ENCODE measurements at regions not wholly inside any gene's neighbourhood (a gene's known extent, or its start where the extent isn't known, plus 50 kb on each side); places are given as distances from the start of the nearest gene placed in this dataset.

DNA sequence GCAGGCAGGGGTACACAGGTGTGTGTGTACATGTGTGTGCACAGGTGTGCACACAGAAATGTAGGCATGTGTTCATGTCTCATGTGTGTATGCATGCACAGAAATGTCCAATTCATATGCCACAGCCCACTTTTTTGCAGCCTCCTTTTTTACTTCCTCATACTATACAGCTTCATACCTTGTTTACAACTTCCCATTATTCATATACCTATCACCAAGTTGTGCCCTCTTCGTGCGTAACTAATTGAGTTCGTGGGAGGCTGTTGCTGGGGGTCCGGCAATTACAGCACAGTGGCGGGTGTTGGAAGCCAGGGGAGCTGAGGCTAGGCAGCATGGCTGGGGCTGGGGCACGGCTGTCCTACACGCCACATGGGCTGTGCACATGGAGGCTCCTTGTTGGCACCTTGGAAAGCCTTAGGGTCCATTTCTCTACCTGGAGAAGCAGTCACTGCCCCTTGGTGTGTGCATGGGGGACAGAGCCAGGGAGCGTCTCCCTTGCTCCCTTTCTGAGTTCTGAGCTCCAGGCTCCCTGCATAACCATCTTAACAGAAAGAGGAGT is 266.7 kb downstream of the ENGASE start:
- DNase-seq: no peak

DNA sequence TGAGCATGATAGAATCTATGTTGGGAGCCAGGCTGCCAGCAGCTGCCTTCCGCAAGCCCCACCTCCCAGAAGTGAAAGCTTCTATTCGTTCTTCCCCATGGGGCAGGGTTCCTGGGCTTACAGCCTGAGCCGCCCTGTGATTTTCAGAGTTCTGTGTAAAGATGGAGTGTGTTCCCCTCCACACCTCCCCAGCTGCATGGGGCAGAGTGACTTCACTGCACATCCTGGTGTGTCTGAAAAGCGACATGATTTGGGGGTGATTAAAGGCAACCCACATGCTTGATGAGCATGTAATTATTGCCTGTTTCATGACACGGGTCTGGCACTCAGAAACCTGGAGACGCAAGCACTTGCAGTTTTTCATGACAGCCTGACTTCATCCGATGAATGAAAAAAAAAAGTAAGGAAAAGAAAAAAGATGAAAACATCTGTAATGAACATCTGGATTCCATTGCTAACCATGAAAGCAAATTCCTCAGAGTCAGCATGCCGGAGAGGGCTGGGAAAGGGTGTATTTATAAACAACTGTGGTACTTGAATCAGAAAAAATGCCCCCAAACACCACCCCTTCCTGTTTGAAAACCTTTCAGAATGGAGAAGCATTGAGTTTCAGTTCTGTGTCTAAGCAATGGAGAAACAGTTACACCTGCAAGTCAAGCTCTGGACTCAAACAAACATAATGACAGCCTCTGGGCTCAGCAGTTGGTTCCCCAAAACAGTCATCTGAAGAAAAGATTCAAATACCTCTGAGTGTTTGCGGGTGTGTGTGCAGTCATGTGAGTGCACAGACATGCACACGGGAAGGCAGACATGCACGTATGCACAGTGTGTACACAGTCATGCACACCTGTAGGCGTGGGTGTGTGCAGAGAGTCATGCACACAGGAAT is 266.0 kb downstream of the ENGASE start:
- peak; percentile 65 for DNase-seq

DNA sequence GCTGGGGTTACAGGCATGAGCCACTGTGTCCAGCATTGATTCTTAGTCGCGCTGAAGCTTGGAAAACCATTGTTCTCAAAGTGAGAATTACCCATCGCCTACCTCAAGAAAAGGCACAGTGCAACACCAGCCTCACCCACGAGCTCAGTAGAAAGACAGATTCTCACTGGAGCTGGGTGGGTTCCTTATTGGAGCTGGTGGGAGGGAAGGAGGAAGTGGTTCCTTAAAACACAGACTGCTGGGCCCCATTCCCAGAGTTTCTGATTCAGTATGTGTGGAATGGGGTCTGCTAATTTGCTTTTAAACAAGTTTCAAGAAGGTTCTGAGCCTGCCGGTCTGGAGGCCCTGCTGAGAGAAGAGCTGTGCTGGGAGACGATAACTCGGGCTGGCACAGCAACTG is 264.7 kb downstream of the ENGASE start:
- DNase-seq: no peak

DNA sequence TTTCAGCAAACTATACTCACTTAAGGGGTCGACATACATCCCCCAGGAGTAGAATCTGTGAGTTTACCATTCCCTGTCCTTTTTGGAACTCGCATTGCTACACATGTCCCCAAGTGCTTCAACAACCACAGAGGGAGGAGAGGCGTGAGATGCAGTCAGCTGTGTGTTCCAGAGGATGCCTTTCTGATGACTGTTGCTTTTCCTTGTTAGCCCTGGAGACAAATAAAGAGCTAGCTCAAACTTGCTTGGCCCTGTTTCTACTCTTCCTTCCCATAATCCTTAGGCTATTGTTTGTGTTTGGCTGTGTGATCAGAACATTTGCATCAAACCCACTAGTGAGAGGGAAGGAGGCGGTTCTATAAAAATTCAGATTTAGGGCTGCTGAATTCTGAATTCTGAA is 264.0 kb downstream of the ENGASE start:
- DNase-seq: no peak

DNA sequence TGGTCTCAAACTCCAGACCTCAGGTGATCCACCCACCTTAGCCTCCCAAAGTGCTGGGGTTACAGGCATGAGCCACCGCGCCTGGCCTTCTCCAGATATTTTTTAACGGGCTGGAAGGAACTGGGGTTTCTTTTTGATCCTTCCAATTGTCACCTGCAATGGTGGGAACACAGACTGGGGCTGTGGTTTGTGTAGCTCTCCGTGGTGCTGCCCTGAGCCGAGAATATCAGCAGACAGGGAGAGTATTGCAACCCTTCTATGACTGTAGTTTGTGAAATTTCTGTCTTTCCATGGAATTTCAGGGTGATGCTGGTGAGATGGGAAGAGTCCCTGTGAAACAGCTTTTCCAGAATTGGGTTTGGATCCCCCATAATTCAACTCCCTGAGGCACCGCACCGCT is 263.5 kb downstream of the ENGASE start:
- peak; percentile 7 for DNase-seq

DNA sequence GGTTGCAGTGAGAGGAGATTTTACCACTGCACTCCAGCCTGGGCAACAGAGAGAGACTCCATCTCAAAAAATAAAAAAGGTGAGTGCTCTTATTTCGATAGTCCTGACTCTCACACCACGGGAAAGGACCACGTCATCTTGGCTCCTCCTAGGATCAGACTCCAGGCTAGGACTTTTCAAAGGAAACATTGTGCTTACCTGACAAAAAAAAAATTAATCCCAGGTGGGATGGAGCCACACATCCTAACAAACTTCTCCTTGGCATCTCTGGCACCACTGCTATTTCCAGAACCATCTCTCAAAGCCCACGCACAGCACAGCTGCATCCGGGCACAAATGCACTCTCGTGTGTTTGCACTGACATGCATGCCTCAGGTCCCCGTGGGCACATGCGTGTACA is 262.4 kb downstream of the ENGASE start:
- DNase-seq: no peak

DNA sequence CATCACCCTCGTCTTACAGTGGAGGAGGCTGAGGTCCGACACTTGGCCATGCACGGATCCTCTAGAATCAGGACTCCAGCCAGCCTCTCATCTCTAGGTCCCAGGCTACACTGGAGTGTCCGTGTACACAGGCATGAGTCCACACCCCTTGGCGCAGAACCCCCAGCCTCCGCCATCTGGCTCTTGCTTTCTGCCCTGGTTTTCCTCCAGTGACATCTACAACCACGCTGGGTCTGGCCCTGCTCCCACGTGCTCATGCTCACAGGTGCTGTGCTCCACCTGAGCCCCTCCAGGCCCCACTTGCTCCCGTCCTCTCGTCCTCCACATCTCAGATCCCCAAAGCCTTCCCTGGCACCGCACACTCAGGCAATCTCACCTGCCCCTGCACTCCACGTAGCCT is 260.8 kb downstream of the ENGASE start:
- no peak for DNase-seq

DNA sequence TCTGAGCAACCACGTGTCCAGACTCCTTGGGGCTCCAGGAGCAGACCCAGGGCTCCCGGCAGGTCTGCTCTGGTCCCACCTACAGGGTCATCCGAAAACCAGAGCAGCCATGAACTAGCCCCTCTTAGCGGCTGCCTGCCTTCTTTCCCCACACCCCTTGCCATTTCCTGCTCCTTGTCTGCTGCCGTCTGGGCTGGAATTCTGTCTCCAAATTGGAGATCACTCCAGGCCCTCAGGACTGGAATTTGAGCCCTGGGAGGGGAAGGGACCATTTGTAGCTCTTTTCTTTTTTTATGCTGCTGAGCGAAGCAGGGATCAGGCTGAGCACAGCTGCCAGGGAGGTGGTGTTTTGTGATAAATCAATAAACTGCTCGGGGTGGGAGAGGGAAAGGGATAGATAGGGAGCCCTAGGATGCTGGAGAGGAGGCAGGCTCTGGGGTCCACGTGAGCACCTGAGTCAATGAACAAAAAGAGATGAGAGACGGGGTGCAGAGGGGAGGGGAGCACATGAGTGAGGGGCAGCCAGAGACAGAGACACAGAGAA is 257.5 kb downstream of the ENGASE start:
- DNase-seq: no peak

DNA sequence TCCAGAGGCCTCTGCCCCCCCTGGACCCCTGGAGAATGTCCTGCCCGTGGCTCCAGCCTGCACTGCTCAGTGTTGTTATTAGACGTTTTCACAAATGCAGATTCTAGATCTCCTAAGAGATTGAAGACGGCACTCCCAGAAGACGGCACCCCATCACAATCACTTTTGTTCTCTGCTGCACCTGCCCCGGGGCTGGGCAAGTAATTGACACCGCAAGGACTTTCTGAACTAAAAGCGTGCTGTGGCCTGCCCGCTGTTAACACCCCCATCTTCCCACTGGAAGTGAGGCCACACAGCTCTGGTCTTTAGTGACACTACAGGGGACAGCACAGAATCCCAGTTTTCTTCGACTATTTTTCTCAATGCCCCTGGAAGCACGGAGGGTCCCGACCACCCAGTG is 256.9 kb downstream of the ENGASE start:
- no peak for DNase-seq

DNA sequence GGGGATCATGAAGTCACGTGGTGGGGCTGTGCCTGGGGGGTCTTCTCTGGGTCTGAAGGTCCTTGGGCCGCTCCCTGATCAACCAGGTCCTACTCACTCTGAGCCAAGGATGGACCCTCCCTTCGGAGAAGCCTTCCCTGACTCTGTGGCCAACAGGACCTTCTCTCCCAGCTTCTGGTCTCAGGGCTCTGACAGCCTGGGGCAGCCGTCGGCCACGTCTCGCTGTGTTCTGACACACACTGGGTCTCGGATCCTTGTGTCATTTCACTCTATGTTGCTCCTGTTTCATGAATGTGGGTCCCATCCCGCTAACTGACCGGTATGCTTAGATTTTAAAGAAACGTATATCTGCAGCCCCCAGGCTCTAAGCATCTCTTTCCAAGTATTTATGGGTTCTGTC is 256.1 kb downstream of the ENGASE start:
- DNase-seq: no peak

DNA sequence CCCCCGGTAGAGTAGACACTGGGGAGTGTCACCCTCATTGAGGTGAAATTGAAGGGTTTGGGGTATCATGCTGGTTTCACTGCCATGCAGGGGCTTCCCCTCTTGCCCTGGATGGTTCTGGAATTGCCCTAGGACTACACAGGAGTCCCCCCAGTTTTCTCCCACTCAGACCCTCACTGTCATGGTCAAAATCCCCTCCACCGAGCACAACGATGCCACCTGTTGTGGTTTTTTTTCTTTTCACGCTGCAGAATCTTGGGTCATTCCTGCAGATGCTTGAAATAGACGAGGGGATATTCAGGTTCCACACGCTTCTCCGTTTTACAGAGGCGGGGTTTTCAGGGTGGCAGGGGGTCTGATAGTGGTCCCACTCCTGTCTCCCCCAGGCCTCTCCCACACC is 255.6 kb downstream of the ENGASE start:
- DNase-seq: no peak

DNA sequence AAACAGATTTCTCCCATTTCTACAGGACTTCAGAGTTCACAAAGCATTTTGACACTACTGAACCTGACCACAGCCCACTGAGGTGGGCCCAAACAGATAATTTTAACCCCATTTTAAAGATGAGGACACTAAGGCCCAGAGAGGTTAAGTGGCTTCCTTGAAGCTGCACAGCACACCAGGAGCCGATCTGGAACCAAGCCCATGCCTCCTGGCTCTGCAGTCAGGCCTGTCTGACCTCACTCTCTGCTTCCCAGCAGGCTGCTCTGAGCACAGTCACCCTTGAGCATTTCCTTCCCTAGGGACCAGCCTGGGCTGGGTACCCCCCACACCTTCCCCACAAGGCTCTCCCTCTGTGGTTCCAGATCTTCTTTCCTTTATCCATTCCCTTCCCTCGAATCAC is 252.2 kb downstream of the ENGASE start:
- DNase-seq: no peak

DNA sequence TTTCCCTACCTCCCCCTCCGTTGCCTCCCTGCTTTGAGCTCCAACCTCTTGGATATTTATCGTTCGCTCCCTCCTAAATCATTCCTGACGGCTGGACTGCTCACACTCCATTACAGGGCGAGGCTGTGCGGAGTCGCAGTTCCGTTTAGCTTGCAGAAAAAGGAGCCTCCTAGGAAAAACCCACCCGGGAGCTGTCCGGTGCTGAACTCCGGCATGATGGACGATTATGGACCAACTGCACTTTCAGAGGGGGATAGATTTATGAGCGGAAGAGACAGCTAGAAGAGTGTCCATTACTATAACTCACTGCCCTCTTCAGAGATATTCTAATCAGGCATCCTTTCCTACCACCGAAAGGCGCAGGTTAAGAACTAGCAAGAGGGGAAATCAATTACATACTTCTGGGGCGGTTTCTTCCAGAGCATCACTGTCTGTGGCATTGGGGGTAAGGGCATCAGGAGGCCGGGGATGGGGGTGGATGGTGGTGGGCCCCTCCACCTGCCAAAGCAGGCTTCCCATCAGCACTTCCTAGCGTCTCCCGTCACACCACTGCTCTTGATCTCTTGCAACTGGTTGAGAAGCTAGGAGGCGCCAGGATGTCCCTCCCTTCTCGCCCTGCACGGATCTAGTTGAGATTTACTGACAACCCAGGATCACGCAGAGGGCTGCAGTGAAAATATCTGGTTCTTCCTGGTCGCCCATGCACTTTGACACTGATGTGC is 251.2 kb downstream of the ENGASE start:
- peak; percentile 79 for DNase-seq

DNA sequence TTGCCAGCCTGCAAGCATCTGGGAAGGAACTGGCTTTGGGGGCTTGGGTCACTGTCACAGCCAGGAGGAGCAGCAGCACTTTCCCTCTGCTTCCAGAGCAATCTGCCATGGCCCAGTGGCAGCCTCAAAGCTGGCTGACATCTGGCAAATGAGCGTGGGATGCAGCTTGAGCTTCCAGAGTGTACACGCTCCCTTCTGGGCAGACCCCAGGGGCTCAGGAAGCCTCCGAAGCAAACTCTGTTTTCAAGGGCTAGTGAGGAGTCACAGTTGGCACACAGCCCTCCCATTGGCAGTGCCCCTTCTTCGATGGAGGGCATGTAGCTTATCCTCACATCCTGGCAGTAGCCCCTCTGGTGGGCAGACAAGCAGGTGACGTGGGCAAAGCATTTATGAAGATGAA is 249.6 kb downstream of the ENGASE start:
- DNase-seq: no peak

DNA sequence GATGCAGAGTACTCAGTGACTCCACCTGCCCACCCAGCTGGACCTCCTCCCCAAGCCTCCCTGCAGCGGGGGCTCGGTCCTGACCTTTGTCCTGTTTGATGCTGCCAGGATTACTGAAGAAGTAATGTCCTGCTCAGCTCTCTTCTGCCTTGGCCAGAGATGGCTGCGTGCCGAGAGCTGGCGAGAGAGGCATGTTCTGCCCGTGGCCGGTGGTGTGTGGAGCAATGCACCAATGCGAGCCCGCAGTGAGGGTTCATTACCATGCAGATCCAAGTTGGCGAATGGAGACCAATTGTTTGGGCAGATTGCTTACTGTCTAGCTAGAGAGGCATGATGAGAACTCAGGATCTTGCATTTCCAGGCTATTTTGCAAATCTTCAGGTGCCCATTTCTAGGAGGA is 248.9 kb downstream of the ENGASE start:
- no peak for DNase-seq

DNA sequence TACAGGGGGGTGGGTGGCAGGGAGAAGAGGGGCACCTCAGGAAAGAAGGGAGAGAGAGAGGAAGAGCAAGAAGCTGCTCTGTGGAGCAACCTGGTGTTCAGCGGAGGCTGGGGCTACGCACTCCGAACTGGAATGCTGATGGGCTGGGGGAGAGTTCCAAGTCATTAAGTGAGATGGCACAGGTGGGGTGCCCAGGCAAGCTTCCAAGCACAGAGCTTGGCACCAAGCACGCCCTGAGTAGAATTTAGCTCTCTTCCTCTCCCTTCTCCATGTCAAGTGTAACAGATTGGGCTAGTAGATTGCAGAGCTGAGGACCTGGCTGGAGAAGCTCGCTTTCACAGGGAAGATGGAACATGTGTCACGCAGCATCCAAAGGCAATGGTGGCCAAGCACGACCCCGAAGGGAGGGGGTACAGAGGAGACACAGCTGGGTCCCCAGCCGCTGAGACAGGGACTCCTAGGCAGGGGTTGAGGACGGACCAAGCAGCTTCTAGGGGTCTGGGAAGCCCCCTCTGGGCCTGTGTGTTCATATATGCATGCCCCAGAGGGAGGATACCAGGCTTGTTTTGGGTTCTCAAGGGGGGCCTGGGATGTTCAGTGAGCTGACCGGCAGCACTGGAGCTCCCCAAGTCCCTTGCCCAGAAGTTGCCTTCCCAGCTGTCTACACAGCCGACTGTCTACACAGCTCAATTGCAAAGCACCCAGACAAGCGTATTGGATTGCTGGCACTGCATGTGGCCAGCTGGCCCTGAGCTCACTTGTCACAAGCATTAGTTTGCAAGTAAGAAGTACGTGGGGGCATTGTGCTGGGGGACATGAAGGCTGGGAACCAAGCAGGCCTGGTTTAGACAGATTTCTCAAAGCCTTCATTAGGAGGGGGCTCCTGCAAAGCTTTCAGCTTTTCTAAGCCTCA is 247.8 kb downstream of the ENGASE start:
- no peak for DNase-seq

DNA sequence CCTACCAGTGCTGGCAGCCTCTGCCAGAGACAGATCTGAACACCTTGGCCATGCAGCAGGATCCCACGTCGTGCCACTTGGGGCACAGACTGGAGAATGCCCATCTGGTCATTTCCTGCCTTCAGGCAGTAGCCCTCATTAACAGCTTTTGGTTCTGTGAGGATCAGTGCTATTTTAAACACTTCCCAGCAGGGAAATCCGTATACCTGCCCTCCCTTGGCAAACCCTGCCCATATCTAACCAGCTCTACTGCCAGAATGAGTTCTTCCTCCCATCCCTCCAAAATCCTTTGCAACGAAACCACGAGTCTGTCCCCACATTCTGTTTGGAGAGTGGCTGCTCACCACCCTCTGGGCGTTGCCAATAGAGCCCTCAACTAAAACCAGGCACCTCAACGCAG is 245.7 kb downstream of the ENGASE start:
- DNase-seq: no peak

DNA sequence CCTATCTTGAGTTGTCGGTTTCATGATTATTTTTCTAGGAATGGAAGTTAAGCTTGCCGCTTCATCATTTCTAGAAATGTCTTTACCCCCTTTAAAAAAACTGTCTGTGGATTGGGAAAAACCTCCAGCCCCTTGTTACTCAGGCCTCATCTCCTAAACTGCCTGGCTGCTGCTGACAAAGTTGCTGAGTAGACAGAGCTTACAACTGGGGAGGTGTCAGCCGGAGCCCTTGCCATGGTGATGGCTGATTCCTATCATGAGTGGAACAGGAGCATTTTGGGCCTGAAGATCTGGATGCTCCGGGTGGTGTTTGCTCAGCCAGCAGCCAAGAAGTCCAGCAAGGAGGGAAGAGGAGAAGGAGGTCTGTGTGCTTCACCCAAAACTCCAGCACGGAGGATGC is 243.3 kb downstream of the ENGASE start:
- no peak for DNase-seq

DNA sequence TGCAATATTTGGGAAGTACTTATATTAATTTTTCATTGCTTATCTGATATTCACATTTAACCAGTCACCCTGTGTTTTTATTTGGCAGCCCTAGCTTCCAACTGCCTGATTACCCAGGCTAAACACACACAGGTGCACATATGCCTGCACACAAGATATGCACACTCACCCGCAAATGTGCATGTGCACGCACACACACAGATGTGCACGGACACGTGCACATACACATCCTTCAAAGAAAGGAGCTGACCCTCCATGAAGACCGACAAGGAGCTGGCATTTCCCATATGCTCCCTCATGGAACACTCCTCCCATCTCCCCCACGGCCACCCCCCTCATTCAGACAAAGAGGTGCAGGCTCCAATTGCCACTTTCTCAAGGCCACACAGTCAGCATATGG is 242.2 kb downstream of the ENGASE start:
- no peak for DNase-seq

DNA sequence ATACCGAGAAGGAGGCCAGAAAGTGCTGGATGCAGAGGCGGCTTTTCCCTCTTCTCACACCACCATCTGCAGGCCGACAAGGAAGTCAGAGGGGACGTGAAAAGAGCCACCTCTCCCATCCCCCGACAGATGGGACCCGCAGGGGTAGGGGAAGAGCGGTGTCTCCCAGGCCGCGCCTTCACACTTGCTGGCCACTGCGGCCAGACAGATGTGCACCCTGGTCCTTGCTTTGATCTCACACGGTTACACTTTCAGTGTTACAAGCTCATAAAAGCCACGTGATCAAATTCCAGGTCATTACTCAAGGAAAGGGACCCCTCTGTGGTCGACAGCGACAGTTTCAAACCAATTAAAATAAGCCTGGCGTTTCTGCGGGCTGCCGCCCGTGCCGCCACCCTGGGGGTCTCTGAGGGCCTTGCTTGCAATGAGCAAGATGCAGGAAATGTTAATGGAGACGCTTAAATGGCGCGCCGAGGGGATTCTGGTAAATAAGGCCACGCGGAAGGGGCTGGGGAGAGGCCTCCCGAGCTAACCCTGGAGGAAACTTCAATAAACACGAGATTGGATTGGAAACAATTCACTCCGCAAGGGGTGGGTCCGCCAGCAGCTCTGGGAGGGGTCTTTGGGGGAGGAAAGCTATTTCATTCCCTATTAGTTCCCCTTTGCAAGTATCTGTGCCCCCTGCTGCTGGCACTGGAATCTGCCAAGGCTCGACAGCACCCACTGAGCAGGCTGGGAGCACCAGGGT is 240.9 kb downstream of the ENGASE start:
- no peak for DNase-seq

DNA sequence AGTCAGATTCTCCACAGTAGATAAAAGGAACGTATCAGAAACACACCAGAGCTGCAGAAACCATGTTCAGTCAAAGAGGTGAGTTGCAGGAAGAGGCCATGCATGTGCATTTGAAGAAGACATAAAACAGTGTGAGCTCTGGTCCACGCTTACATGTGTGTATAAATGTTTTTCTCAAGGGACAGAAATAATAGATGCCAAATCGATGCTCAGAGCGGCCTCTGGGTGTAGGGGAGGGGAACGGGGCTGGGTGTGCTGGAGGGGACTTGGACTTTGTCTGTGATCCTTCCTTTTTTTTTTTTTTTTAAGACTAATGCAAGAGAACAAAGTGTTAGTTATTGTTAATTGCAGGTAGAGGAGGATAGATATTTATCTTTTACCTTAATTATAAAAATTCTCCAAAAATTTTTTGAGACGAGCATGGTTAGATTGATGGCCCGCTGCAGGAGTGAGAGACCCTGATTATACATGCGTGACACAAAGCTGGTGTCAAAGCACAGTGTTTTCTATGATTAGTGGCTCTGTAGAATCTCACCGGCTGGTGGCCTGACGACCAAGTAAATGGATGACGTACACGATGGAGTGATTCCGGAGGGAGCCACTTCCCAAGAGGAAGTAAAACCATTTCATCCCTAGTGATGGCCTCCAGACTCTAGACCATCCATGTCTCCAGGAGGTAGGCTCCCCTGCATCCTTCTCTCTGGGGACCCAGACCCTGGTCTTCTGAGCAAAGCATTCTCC is 240.2 kb downstream of the ENGASE start:
- no peak for DNase-seq
